ENCODE measurements at regions not wholly inside any gene's neighbourhood (a gene's known extent, or its start where the extent isn't known, plus 50 kb on each side); places are given as distances from the start of the nearest gene placed in this dataset.
"Not testable (repeated sequence)": the region's sequence is repeated elsewhere in the genome, so short reads cannot be mapped to it uniquely, and the experiment has no call there.

GRCh38 chr6:3961581-3962215 lies 112.5 kb downstream of the FAM50B start:
- no peak for DNase-seq (ENCODE audit: low read depth in 2 of 2)

GRCh38 chr6:3962291-3963280 lies 113.4 kb downstream of the FAM50B start:
- no peak for DNase-seq (ENCODE audit: low read depth in 2 of 2)

- DNase-seq (ENCODE audit: low read depth in 2 of 2), result no peak
Measured at GRCh38 chr6:3963426-3963825, 114.3 kb downstream of the FAM50B start.

GRCh38 chr6:3965071-3965718 lies 113.7 kb downstream of the FAM217A start:
- DNase-seq (ENCODE audit: low read depth in 2 of 2), result no peak

- no peak for DNase-seq (ENCODE audit: low read depth in 2 of 2)
Measured at GRCh38 chr6:3966426-3966825, 112.5 kb downstream of the FAM217A start.

- DNase-seq (ENCODE audit: low read depth in 2 of 2), result no peak
Measured at GRCh38 chr6:3970097-3970496, 108.8 kb downstream of the FAM217A start.

GRCh38 chr6:3973152-3973551 lies 105.8 kb downstream of the FAM217A start:
- not testable (repeated sequence) for DNase-seq (ENCODE audit: low read depth in 2 of 2)

- peak; percentile 8 to 10 for DNase-seq (ENCODE audit: low read depth in 2 of 2)
Measured at GRCh38 chr6:3977875-3978711, 100.8 kb downstream of the FAM217A start.

GRCh38 chr6:3978966-3979365 lies 100.0 kb downstream of the FAM217A start:
- not testable (repeated sequence) for DNase-seq (ENCODE audit: low read depth in 2 of 2)

GRCh38 chr6:3981917-3982316 lies 97.0 kb downstream of the FAM217A start:
- DNase-seq (ENCODE audit: low read depth in 2 of 2), result no peak

- no peak for DNase-seq (ENCODE audit: low read depth in 2 of 2)
Measured at GRCh38 chr6:3983778-3984177, 95.2 kb downstream of the FAM217A start.

GRCh38 chr6:3984494-3984893 lies 94.4 kb downstream of the FAM217A start:
- no peak for DNase-seq (ENCODE audit: low read depth in 2 of 2)

- DNase-seq (ENCODE audit: low read depth in 2 of 2), result no peak
Measured at GRCh38 chr6:3986241-3986640, 92.7 kb downstream of the FAM217A start.

- DNase-seq (ENCODE audit: low read depth in 2 of 2), result no peak
Measured at GRCh38 chr6:3987053-3987452, 91.9 kb downstream of the FAM217A start.

- DNase-seq (ENCODE audit: low read depth in 2 of 2), result no peak
Measured at GRCh38 chr6:3987576-3987975, 91.4 kb downstream of the FAM217A start.

- peak; percentile 41 to 43 for DNase-seq (ENCODE audit: low read depth in 2 of 2)
Measured at GRCh38 chr6:3990692-3991491, 88.0 kb downstream of the FAM217A start.

GRCh38 chr6:3991941-3992340 lies 87.0 kb downstream of the FAM217A start:
- no peak for DNase-seq (ENCODE audit: low read depth in 2 of 2)

GRCh38 chr6:3996349-3996748 lies 82.6 kb downstream of the FAM217A start:
- DNase-seq (ENCODE audit: low read depth in 2 of 2), result no peak

GRCh38 chr6:3997177-3997770 lies 81.7 kb downstream of the FAM217A start:
- no peak for DNase-seq (ENCODE audit: low read depth in 2 of 2)
